ENCODE measurements at regions not wholly inside any gene's neighbourhood (a gene's known extent, or its start where the extent isn't known, plus 50 kb on each side); places are given as distances from the start of the nearest gene placed in this dataset.

DNA sequence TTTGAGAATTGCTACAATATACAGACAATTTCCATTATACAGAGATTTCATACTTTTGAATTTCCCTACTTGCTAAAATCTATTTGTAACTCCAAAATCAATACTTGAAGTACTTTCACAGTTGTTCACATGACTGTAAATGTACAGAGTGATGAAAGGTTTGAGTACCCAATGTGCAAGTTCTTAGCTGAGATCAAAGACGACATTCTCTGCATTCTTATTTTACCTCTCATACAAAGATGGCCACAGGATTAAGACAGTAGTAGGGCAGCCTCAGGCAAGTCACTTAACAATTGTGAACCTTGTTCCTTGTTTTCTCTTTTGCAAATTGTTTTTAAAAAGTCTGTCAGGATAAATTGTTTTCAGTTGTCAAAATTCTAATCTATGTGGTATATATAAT is 255.9 kb upstream of the KITLG start:
- no peak for TF ChIP-seq EZH2 (optimal IDR thresholded peaks at IDR 0.05; ENCODE audit: low read depth, low read length)
- TF ChIP-seq, protein P1, sequence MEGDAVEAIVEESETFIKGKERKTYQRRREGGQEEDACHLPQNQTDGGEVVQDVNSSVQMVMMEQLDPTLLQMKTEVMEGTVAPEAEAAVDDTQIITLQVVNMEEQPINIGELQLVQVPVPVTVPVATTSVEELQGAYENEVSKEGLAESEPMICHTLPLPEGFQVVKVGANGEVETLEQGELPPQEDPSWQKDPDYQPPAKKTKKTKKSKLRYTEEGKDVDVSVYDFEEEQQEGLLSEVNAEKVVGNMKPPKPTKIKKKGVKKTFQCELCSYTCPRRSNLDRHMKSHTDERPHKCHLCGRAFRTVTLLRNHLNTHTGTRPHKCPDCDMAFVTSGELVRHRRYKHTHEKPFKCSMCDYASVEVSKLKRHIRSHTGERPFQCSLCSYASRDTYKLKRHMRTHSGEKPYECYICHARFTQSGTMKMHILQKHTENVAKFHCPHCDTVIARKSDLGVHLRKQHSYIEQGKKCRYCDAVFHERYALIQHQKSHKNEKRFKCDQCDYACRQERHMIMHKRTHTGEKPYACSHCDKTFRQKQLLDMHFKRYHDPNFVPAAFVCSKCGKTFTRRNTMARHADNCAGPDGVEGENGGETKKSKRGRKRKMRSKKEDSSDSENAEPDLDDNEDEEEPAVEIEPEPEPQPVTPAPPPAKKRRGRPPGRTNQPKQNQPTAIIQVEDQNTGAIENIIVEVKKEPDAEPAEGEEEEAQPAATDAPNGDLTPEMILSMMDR (IDR thresholded peaks at IDR 0.05; ENCODE audit: low read length): no peak
- TF ChIP-seq EZH2phosphoT487 (IDR thresholded peaks at IDR 0.05; ENCODE audit: low read length): no peak

All from MM.1S (cell line).